ENCODE measurements at regions not wholly inside any gene's neighbourhood (a gene's known extent, or its start where the extent isn't known, plus 50 kb on each side); places are given as distances from the start of the nearest gene placed in this dataset.

DNA sequence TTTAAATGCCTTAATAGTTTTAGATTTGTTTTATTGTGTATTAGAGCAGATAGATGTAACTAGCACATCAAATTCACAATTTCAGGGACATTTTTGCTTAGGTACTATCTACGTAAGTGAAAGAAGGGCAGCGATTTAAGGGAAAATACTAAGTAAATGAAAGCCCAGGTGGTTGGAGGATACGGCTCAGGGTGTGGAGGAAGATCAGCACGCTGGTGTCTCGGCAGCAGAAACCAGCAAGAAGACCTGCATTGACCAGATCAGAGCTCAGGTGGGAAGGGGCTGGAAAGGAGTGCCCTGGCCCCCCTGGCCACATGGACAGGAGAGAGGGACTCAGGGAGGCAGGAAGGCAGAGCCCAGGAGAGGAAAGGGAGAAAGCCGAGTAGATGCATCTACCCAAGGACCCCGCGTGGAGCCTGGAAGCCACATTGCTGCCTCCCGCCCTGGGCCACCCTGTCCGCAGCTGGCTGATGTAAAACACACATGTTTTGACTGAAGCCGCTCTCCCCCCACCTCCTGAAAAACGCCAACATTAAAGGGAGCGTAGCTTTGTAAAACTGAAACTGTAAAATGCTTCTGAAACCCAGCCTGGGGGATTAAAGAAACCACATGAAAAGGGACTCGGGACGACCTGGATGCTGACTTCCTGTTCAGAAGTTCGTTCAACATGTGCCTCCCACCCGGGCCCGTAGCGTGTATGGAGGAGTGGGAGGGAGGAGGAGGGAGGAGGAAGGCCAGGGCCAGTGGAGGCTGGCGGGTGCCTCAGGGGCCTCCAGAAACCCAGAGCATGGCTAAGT, 72.6 kb upstream of the TARDBP start (continued):
- TF ChIP-seq ZNF687 (IDR thresholded peaks at IDR 0.05) = no peak
- no peak for TF ChIP-seq RB1 (IDR thresholded peaks at IDR 0.05; ENCODE audit: borderline replicate concordance)
- no peak for TF ChIP-seq JUND (IDR thresholded peaks at IDR 0.05; ENCODE audit: low read depth, low read length)
- TF ChIP-seq CHD2 (IDR thresholded peaks at IDR 0.05; ENCODE audit: borderline replicate concordance, low read depth, low read length) = no peak
- no peak for TF ChIP-seq ZSCAN29 (IDR thresholded peaks at IDR 0.05)
- no peak for TF ChIP-seq ZNF24 (IDR thresholded peaks at IDR 0.05)
- TF ChIP-seq EP300 (IDR thresholded peaks at IDR 0.05; ENCODE audit: borderline replicate concordance in 1 of 2, control insufficient read depth in 1 of 2, low read depth in 2 of 2, low read length in 2 of 2) = peak in 1 of 2 experiments; percentile 47; a peak in 2 of 4 replicates
- TF ChIP-seq NFXL1 (IDR thresholded peaks at IDR 0.05; ENCODE audit: borderline replicate concordance) = 0 out of 2 replicates have a peak, but pooled peaks have one; percentile 56
- TF ChIP-seq RAD21 (IDR thresholded peaks at IDR 0.05; ENCODE audit: insufficient read depth, low read depth, low read length) = no peak
- TF ChIP-seq, protein P1, sequence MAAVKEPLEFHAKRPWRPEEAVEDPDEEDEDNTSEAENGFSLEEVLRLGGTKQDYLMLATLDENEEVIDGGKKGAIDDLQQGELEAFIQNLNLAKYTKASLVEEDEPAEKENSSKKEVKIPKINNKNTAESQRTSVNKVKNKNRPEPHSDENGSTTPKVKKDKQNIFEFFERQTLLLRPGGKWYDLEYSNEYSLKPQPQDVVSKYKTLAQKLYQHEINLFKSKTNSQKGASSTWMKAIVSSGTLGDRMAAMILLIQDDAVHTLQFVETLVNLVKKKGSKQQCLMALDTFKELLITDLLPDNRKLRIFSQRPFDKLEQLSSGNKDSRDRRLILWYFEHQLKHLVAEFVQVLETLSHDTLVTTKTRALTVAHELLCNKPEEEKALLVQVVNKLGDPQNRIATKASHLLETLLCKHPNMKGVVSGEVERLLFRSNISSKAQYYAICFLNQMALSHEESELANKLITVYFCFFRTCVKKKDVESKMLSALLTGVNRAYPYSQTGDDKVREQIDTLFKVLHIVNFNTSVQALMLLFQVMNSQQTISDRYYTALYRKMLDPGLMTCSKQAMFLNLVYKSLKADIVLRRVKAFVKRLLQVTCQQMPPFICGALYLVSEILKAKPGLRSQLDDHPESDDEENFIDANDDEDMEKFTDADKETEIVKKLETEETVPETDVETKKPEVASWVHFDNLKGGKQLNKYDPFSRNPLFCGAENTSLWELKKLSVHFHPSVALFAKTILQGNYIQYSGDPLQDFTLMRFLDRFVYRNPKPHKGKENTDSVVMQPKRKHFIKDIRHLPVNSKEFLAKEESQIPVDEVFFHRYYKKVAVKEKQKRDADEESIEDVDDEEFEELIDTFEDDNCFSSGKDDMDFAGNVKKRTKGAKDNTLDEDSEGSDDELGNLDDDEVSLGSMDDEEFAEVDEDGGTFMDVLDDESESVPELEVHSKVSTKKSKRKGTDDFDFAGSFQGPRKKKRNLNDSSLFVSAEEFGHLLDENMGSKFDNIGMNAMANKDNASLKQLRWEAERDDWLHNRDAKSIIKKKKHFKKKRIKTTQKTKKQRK (IDR thresholded peaks at IDR 0.05; ENCODE audit: low read depth, low read length) = no peak
- no peak for TF ChIP-seq USF1 (IDR thresholded peaks at IDR 0.05; ENCODE audit: borderline replicate concordance, extremely low read length, insufficient read depth, low read depth, low read length)
- no peak for TF ChIP-seq CBX5 (IDR thresholded peaks at IDR 0.05; ENCODE audit: low read depth)
- TF ChIP-seq ZNF217 (IDR thresholded peaks at IDR 0.05) = peak; percentile 81; the same call in 1 of the 2 replicates
- TF ChIP-seq ELK1 (IDR thresholded peaks at IDR 0.05; ENCODE audit: low read depth, low read length) = no peak
- peak; percentile 37; the same call in 1 of the 2 replicates for TF ChIP-seq MXI1 (IDR thresholded peaks at IDR 0.05; ENCODE audit: low read depth, low read length)
- peak; percentile 99 for TF ChIP-seq RUNX3 (IDR thresholded peaks at IDR 0.05; ENCODE audit: low read length)
- no peak for TF ChIP-seq HSF1 (IDR thresholded peaks at IDR 0.05; ENCODE audit: low read depth, low read length)
- no peak for TF ChIP-seq CEBPB (IDR thresholded peaks at IDR 0.05; ENCODE audit: borderline replicate concordance in 1 of 2, low read depth in 2 of 2, low read length in 2 of 2)

Data from GM12878 (cell line).